OCI-LY1 (cell line): ENCODE measurements at regions not wholly inside any gene's neighbourhood (a gene's known extent, or its start where the extent isn't known, plus 50 kb on each side); places are given as distances from the start of the nearest gene placed in this dataset.

Experiments
- H2AFZ ChIP-seq: fragments of 200-600 bp; sonication (generic), shearing (Covaris generic); 2 replicates; pipeline ENCODE4 v1.6.0; 2014; ENCODE audit warnings: antibody characterized with exemption, mild to moderate bottlenecking, low read length
- H3F3A ChIP-seq: fragments of 200-600 bp; sonication (generic), shearing (Covaris generic); 2 replicates; pipeline ENCODE4 v1.6.0; 2014; ENCODE audit warnings: mild to moderate bottlenecking, antibody characterized with exemption, low read length, moderate library complexity; ENCODE audit not compliant: insufficient read depth
- H3K27ac ChIP-seq: fragments of 200-600 bp; sonication (generic); 2 replicates; pipeline ENCODE4 v1.5.1; 2014; ENCODE audit warnings: low read length, mixed run types, mild to moderate bottlenecking, low read depth; ENCODE audit not compliant: poor library complexity, severe bottlenecking
- H3K27me3 ChIP-seq: fragments of 200-600 bp; sonication (generic); 2 replicates; pipeline ENCODE4 v1.6.0; 2014; ENCODE audit warnings: antibody characterized with exemption, mild to moderate bottlenecking, low read length, moderate library complexity; ENCODE audit not compliant: insufficient read depth
- H3K36me3 ChIP-seq: fragments of 200-600 bp; sonication (generic); 2 replicates; pipeline ENCODE4 v1.6.1; 2014; ENCODE audit warnings: mild to moderate bottlenecking, antibody characterized with exemption, low read length, moderate library complexity, mixed read lengths; ENCODE audit not compliant: insufficient read depth
- H3K4me1 ChIP-seq: fragments of 200-600 bp; sonication (generic); 2 replicates; pipeline ENCODE4 v1.5.1; 2014; ENCODE audit warnings: mild to moderate bottlenecking, low read length, moderate library complexity; ENCODE audit not compliant: insufficient read depth, severe bottlenecking
- H3K4me2 ChIP-seq: fragments of 200-600 bp; sonication (generic), shearing (Covaris generic); 2 replicates; pipeline ENCODE4 v1.6.1; 2014; ENCODE audit warnings: low read length
- H3K4me3 ChIP-seq: fragments of 200-600 bp; sonication (generic); 2 replicates; pipeline ENCODE4 v1.5.1; 2014; ENCODE audit warnings: low read length, low read depth, mild to moderate bottlenecking, mixed read lengths; ENCODE audit not compliant: poor library complexity, severe bottlenecking
- H3K79me2 ChIP-seq: fragments of 200-600 bp; shearing (Covaris generic); 2 replicates; pipeline ENCODE4 v1.6.1; 2016; ENCODE audit warnings: mixed run types, low read length, mixed read lengths; ENCODE audit not compliant: insufficient read depth
- H3K9ac ChIP-seq: fragments of 200-600 bp; sonication (generic), shearing (Covaris generic); 2 replicates; pipeline ENCODE4 v1.6.1; 2014; ENCODE audit warnings: mild to moderate bottlenecking, low read length, mixed read lengths
- H3K9me2 ChIP-seq: fragments of 200-600 bp; sonication (generic), shearing (Covaris generic); 2 replicates; pipeline ENCODE4 v1.6.1; 2014; ENCODE audit warnings: low read depth, mild to moderate bottlenecking, low read length, mixed read lengths
- H3K9me3 ChIP-seq: fragments of 200-600 bp; shearing (Covaris generic); 2 replicates; pipeline ENCODE4 v1.6.1; 2014; ENCODE audit warnings: low read length, mixed read lengths
- H4K20me1 ChIP-seq: fragments of 200-600 bp; sonication (generic), shearing (Covaris generic); 2 replicates; pipeline ENCODE4 v1.6.0; 2016; ENCODE audit warnings: mild to moderate bottlenecking, low read length; ENCODE audit not compliant: insufficient read depth
- EZH2 ChIP-seq: fragments of 200-600 bp; sonication (generic), shearing (Covaris generic); IDR thresholded peaks from 2 replicates; pipeline ENCODE4 v1.8.0; 2017; ENCODE audit warnings: borderline replicate concordance, mixed run types, mild to moderate bottlenecking, antibody characterized with exemption, low read length, moderate library complexity, mixed read lengths
- TF ChIP-seq, protein P1 (sequence below): fragments of 200-600 bp; sonication (generic), shearing (Covaris generic); IDR thresholded peaks from 2 replicates; pipeline ENCODE4 v1.5.1; 2017; ENCODE audit warnings: mild to moderate bottlenecking, antibody characterized with exemption, low read length, moderate library complexity, mixed read lengths

GRCh38 chr7:46428295-46428694, 507.2 kb upstream of the IGFBP3 start:
- Histone ChIP-seq H3K9ac (no peak overlapping the region), H2AFZ (no peak overlapping the region), H4K20me1 (no peaks in the 10 kb centered on the region), H3K4me3 (no peak overlapping the region), H3K4me2 (no peak overlapping the region), H3K27ac (no peak overlapping the region), H3K27me3 (no peaks in the 10 kb centered on the region), H3F3A (no peaks in the 10 kb centered on the region), H3K79me2 (no peaks in the 10 kb centered on the region), H3K4me1 (no peaks in the 10 kb centered on the region), H3K9me3 (no peaks in the 10 kb centered on the region), H3K36me3 (no peaks in the 10 kb centered on the region), H3K9me2 (no peaks in the 10 kb centered on the region)
- TF ChIP-seq, protein P1, sequence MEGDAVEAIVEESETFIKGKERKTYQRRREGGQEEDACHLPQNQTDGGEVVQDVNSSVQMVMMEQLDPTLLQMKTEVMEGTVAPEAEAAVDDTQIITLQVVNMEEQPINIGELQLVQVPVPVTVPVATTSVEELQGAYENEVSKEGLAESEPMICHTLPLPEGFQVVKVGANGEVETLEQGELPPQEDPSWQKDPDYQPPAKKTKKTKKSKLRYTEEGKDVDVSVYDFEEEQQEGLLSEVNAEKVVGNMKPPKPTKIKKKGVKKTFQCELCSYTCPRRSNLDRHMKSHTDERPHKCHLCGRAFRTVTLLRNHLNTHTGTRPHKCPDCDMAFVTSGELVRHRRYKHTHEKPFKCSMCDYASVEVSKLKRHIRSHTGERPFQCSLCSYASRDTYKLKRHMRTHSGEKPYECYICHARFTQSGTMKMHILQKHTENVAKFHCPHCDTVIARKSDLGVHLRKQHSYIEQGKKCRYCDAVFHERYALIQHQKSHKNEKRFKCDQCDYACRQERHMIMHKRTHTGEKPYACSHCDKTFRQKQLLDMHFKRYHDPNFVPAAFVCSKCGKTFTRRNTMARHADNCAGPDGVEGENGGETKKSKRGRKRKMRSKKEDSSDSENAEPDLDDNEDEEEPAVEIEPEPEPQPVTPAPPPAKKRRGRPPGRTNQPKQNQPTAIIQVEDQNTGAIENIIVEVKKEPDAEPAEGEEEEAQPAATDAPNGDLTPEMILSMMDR, result no peak
- no peak for TF ChIP-seq EZH2

DNA sequence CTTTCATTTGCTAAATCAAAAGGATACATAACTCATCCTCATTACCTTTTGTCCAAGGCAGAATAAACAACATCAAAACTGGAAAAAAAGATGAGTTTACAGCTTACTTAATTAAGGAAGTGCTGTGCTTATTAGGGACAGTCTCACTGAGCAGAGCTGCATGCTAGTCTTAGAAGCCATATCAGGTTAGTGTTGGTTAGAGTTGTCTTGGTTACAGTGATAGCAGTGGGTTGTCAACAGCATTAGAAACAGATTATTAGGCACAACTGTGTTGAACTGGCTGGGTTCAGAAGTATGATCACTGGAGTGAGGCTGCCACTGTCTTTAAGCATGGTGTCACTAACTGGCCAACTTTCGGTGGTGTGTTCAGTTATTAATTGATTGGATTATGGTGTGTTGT, 503.9 kb upstream of the IGFBP3 start:
- Histone ChIP-seq H2AFZ (no peak overlapping the region), H3K27ac (no peak overlapping the region), H3K4me1 (no peaks in the 10 kb centered on the region), H3K9me3 (no peaks in the 10 kb centered on the region), H3K27me3 (no peaks in the 10 kb centered on the region), H3K79me2 (no peaks in the 10 kb centered on the region), H3K36me3 (no peaks in the 10 kb centered on the region), H3F3A (no peaks in the 10 kb centered on the region), H4K20me1 (no peaks in the 10 kb centered on the region), H3K9ac (no peak overlapping the region), H3K4me3 (no peak overlapping the region), H3K9me2 (no peaks in the 10 kb centered on the region), H3K4me2 (no peak overlapping the region)
- TF ChIP-seq, protein P1, result no peak
- no peak for TF ChIP-seq EZH2

- no peak overlapping the region for H2AFZ ChIP-seq
- no peaks in the 10 kb centered on the region for H4K20me1 ChIP-seq
- no peaks in the 10 kb centered on the region for H3K9me2 ChIP-seq
- H3K4me2 ChIP-seq, result no peak overlapping the region
- no peak overlapping the region for H3K4me3 ChIP-seq
- no peaks in the 10 kb centered on the region for H3K9me3 ChIP-seq
- no peaks in the 10 kb centered on the region for H3K36me3 ChIP-seq
- no peaks in the 10 kb centered on the region for H3K27me3 ChIP-seq
- H3K9ac ChIP-seq, result no peak overlapping the region
- TF ChIP-seq EZH2, result no peak
- TF ChIP-seq, protein P1, result no peak
- H3K27ac ChIP-seq, result no peak overlapping the region
- H3F3A ChIP-seq, result no peaks in the 10 kb centered on the region
- H3K79me2 ChIP-seq, result no peaks in the 10 kb centered on the region
- no peaks in the 10 kb centered on the region for H3K4me1 ChIP-seq
These were observed 500.6 kb upstream of the IGFBP3 start for GRCh38 chr7:46421441-46422230.
